Stomach (tissue), 8 donors: ENCODE measurements at regions not wholly inside any gene's neighbourhood (a gene's known extent, or its start where the extent isn't known, plus 50 kb on each side); places are given as distances from the start of the nearest gene placed in this dataset.
"Not testable (repeated sequence)": the region's sequence is repeated elsewhere in the genome, so short reads cannot be mapped to it uniquely, and the experiment has no call there.

Source experiments
- DNase-seq, 2 donors: peaks; one replicate each; pipeline versions ENCODE4 v3.0.0 to v3.0.0-alpha.2; 2013 to 2019
- H3K27ac ChIP-seq, 5 donors: fragments of 200-600 bp in 4 of 5; sonication (generic) in 4 of 5; one replicate each; pipeline ENCODE4 v1.5.1; 2013 to 2019; ENCODE audit warnings: mild to moderate bottlenecking in 1 of 5, moderate library complexity in 1 of 5
- H3K27me3 ChIP-seq, 3 donors: fragments of 200-600 bp; sonication (generic); one replicate each; pipeline ENCODE4 v1.5.1; 2017 to 2019; ENCODE audit warnings: mixed run types in 1 of 3
- H3K36me3 ChIP-seq, 4 donors: fragments of 200-600 bp; sonication (generic); 1 replicate in 3 of 4; 2 replicates in 1 of 4; pipeline ENCODE4 v1.5.1; 2016 to 2019
- H3K4me1 ChIP-seq, 4 donors: fragments of 200-600 bp; sonication (generic); one replicate each; pipeline ENCODE4 v1.5.1; 2016 to 2019
- H3K4me3 ChIP-seq, 4 donors: fragments of 200-600 bp; sonication (generic) in 3 of 4; one replicate each; pipeline ENCODE4 v1.5.1; 2016 to 2019; ENCODE audit warnings: mild to moderate bottlenecking in 1 of 4
- H3K9me3 ChIP-seq, 4 donors: fragments of 200-600 bp; sonication (generic); one replicate each; pipeline ENCODE4 v1.5.1; 2016 to 2019
- CTCF ChIP-seq, 7 experiments: fragments of 450-650 bp in 4 of 7; fragments of 200-600 bp in 3 of 7; sonication (generic) in 3 of 7; IDR thresholded peaks; one replicate each; pipeline ENCODE4 v1.5.1; 2016 to 2019; ENCODE audit warnings: antibody characterized with exemption in 7 of 7, control low read depth in 2 of 7, mild to moderate bottlenecking in 1 of 7
- EP300 ChIP-seq: sonication (generic); formaldehyde crosslinking; IDR thresholded peaks from one replicate; pipeline ENCODE4 v1.6.1; 2017; ENCODE audit warnings: antibody characterized with exemption
- POLR2A ChIP-seq, 4 donors: fragments of 450-650 bp; IDR thresholded peaks; one replicate each; pipeline ENCODE4 v1.6.1; 2016; ENCODE audit warnings: antibody characterized with exemption in 4 of 4, control low read depth in 2 of 4, mild to moderate bottlenecking in 1 of 4, moderate library complexity in 1 of 4
- POLR2AphosphoS5 ChIP-seq, 3 donors: sonication (generic); formaldehyde crosslinking; IDR thresholded peaks; one replicate each; pipeline ENCODE4 v1.6.1; 2016; ENCODE audit warnings: antibody characterized with exemption in 3 of 3
- WGBS, 5 donors: extraction: QIAGEN DNeasy Blood & Tissue Kit in 3 of 5; methylation state at CpG; one replicate each; pipeline versions ENCODE4 v1.1.5 to v1.1.7; 2013 to 2018; 5-methylcytosine and 5-hydroxymethylcytosine counted together
- intact Hi-C: fragments of 100-400 bp; cut with DNase I; formaldehyde crosslinking; loops from one replicate; pipeline ENCODE4 v1.15.1; 2023; ENCODE audit warnings: low total_unique reads
- donor health status: healthy with polysubstance abuse.
- donor health status: Bipolar disorder and iron deficiency.
- donor health status: healthy.

GRCh38 chr9:61669352-61669751, 479.5 kb downstream of the SPATA31A7 start:
- no peak for DNase-seq

GRCh38 chr9:61669831-61670505, 480.1 kb downstream of the SPATA31A7 start:
- H3K9me3 ChIP-seq: peaks cover 0 to 86% (median 52%) of the 10 kb centered on the region in 4 donors
- intact Hi-C loops, H3K36me3 ChIP-seq, H3K4me1 ChIP-seq, H3K27ac ChIP-seq, H3K4me3 ChIP-seq, H3K27me3 ChIP-seq: not testable (repeated sequence)
- WGBS, 5 donors: 78 to 85% (median 81%) methylated on average over 39 to 45 of the region's 45 CpGs
- DNase-seq: peak in 1 of 2 donors; percentile 5

More at GRCh38 chr9:61669352-61669751, 479.5 kb downstream of the SPATA31A7 start:
- Histone ChIP-seq H3K36me3 (no peaks in the 10 kb centered on the region), H3K4me1 (no peaks in the 10 kb centered on the region), H3K27ac (no peak overlapping the region), H3K9me3 (peaks cover 0 to 87% (median 53%) of the 10 kb centered on the region in 4 donors), H3K27me3 (no peaks in the 10 kb centered on the region), H3K4me3 (no peak overlapping the region)
- 75 to 86% (median 78%) methylated on average over 16 of the region's 16 CpGs for WGBS, 5 donors
- TF ChIP-seq POLR2AphosphoS5 (IDR thresholded peaks at IDR 0.05): no peak
- TF ChIP-seq POLR2A (IDR thresholded peaks at IDR 0.05): no peak
- TF ChIP-seq CTCF (IDR thresholded peaks at IDR 0.05): no peak
- no peak for TF ChIP-seq EP300
- intact Hi-C loops: no loop called here

- Histone ChIP-seq H3K27me3 (no peaks in the 10 kb centered on the region), H3K27ac (no peak overlapping the region), H3K9me3 (peaks cover 0 to 79% (median 49%) of the 10 kb centered on the region in 4 donors), H3K36me3 (no peaks in the 10 kb centered on the region), H3K4me1 (no peaks in the 10 kb centered on the region), H3K4me3 (no peak overlapping the region)
- no peak for DNase-seq
- 69 to 78% (median 74%) methylated on average over 18 to 20 of the region's 20 CpGs for whole genome bisulfite sequencing, 5 donors
- intact Hi-C loops: no loop called here
- TF ChIP-seq POLR2AphosphoS5 (IDR thresholded peaks at IDR 0.05): no peak
- no peak for TF ChIP-seq POLR2A (IDR thresholded peaks at IDR 0.05)
- no peak for TF ChIP-seq EP300
- no peak for TF ChIP-seq CTCF (IDR thresholded peaks at IDR 0.05)
These were observed 480.8 kb downstream of the SPATA31A7 start for GRCh38 chr9:61670616-61671015.

GRCh38 chr9:61671276-61671973, 481.6 kb downstream of the SPATA31A7 start:
- no peak overlapping the region for H3K27ac ChIP-seq
- WGBS, 5 donors: 79 to 87% (median 83%) methylated on average over 41 to 46 of the region's 46 CpGs
- no peak for DNase-seq
- no peaks in the 10 kb centered on the region for H3K27me3 ChIP-seq
- H3K9me3 ChIP-seq: peaks cover 0 to 71% (median 47%) of the 10 kb centered on the region in 4 donors
- no peaks in the 10 kb centered on the region for H3K36me3 ChIP-seq
- no peaks in the 10 kb centered on the region for H3K4me1 ChIP-seq
- H3K4me3 ChIP-seq: no peak overlapping the region
- intact Hi-C loops: no loop called here
- TF ChIP-seq POLR2AphosphoS5 (IDR thresholded peaks at IDR 0.05) (no peak), EP300 (no peak), POLR2A (IDR thresholded peaks at IDR 0.05) (no peak), CTCF (IDR thresholded peaks at IDR 0.05) (no peak)

GRCh38 chr9:61672107-61672541, 482.3 kb downstream of the SPATA31A7 start:
- DNase-seq, H3K27me3 ChIP-seq, H3K36me3 ChIP-seq, H3K27ac ChIP-seq, H3K4me1 ChIP-seq, H3K4me3 ChIP-seq, intact Hi-C loops: not testable (repeated sequence)
- peaks cover 0 to 65% (median 43%) of the 10 kb centered on the region in 4 donors for H3K9me3 ChIP-seq
- WGBS, 5 donors: 77 to 88% (median 82%) methylated on average over 19 to 22 of the region's 22 CpGs

GRCh38 chr9:61672645-61673167, 482.9 kb downstream of the SPATA31A7 start:
- H3K4me3 ChIP-seq, intact Hi-C loops, H3K4me1 ChIP-seq, H3K27me3 ChIP-seq, H3K27ac ChIP-seq, H3K36me3 ChIP-seq, DNase-seq: not testable (repeated sequence)
- WGBS, 5 donors: 75 to 79% (median 77%) methylated on average over 15 to 16 of the region's 16 CpGs
- peaks cover 0 to 59% (median 40%) of the 10 kb centered on the region in 4 donors for H3K9me3 ChIP-seq
